Cardiac fibroblast (primary cell): ENCODE measurements at regions not wholly inside any gene's neighbourhood (a gene's known extent, or its start where the extent isn't known, plus 50 kb on each side); places are given as distances from the start of the nearest gene placed in this dataset.

Experiments
- DNase-seq, 2 donors: peaks; one replicate each; pipeline versions ENCODE4 v3.0.0 to v3.0.0-alpha.2; 2010; ENCODE audit warnings: low read depth in 2 of 2
- H3K4me3 ChIP-seq, 2 donors: replicated peaks in 1 of 2; 1 replicate in 1 of 2; 2 replicates in 1 of 2; pipeline ENCODE4 v1.5.1; 2011; ENCODE audit warnings: low read depth in 2 of 2, low read length in 2 of 2, mild to moderate bottlenecking in 2 of 2, moderate library complexity in 1 of 2
- TF ChIP-seq, protein P1 (sequence below): IDR thresholded peaks from one replicate; pipeline ENCODE4 v1.5.1; 2011; ENCODE audit warnings: low read depth, mild to moderate bottlenecking, low read length, inconsistent platforms

DNA sequence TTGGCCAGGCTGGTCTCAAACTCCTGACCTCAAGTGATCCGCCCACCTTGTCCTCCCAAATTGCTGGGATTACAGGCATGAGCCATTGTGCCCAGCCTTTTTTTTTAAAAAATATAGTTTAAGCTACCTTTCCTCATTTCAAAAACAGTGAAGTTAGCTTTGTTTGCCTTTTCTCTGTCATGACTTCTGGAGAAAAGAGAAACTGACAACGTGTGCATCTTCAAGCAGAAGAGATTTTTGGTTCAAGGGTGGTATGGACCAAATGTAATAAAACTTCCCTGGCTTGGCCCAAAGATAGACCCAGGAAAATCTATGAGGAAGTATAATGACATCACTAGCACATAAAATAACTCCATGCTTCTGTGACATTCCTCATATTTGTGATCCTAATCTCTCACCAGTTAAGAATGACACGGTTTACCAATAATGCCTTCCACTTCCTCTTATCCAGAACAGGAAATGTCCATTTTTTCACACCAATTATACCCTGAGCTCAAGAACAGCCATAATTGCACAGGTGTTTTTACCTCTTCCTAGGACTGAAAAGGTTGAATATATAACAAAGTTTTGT lies 781.2 kb upstream of the NR2F2 start:
- H3K4me3 ChIP-seq = no peak overlapping the region
- no peak for DNase-seq
- TF ChIP-seq, protein P1, sequence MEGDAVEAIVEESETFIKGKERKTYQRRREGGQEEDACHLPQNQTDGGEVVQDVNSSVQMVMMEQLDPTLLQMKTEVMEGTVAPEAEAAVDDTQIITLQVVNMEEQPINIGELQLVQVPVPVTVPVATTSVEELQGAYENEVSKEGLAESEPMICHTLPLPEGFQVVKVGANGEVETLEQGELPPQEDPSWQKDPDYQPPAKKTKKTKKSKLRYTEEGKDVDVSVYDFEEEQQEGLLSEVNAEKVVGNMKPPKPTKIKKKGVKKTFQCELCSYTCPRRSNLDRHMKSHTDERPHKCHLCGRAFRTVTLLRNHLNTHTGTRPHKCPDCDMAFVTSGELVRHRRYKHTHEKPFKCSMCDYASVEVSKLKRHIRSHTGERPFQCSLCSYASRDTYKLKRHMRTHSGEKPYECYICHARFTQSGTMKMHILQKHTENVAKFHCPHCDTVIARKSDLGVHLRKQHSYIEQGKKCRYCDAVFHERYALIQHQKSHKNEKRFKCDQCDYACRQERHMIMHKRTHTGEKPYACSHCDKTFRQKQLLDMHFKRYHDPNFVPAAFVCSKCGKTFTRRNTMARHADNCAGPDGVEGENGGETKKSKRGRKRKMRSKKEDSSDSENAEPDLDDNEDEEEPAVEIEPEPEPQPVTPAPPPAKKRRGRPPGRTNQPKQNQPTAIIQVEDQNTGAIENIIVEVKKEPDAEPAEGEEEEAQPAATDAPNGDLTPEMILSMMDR = no peak

DNA sequence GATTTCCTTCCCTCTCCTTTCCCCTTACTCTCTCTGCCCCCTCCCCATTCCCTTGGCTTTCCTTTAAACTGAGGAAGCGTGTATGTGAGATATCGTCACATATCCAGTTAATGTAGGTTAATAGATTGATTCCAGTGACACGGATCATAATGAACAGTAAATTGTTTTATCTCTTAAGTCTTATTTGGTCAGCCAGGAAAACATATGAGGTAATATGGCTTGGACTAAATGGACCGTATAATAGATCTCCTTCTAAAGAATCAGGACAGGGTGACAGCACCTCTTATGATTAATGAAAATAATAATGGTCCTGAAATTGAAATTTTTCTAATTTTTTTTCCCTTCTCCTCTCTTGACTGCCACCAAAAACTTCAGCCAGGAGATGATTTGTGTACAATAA lies 779.8 kb upstream of the NR2F2 start:
- no peak overlapping the region for H3K4me3 ChIP-seq
- TF ChIP-seq, protein P1 = no peak
- no peak for DNase-seq

DNA sequence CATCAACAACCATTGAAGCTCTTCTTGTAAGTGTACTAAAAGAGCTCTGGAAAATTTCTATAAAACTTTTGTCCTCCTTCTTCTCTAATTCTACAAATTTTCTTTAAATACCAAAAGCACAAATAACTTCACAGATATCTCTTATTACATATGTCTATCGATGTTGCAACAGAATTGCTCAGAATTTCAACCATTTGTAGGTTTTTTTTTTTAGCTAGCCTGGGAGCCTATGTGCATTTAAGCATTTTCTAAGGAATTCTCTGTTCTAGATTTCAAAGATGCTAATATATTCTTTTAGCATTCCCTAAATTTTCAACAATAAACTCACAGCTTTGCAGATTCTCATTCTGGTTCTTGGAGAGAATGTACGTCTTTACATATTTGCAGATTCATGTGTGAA lies 774.3 kb upstream of the NR2F2 start:
- DNase-seq = peak; percentile 51 to 56
- TF ChIP-seq, protein P1 = no peak
- no peak overlapping the region for H3K4me3 ChIP-seq

DNA sequence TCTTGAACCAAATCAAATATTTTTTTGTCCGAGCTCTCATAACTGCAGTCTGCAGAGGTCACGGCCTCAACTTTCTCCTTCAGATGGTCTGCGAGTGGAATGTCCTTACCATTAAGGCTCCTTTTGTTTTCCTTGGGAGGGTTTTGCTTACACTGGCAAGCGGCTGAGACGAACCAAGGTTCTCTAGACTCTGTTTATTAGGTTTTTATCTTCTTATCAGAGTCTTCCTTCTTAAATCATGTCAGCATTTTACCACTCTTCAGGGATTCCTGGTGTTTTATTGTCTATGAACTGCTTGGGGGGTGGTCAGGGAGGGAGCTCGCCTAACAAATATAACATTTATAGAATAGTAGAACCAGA lies 773.7 kb upstream of the NR2F2 start:
- TF ChIP-seq, protein P1 = no peak
- no peak overlapping the region for H3K4me3 ChIP-seq
- DNase-seq = peak; percentile 60 to 77

DNA sequence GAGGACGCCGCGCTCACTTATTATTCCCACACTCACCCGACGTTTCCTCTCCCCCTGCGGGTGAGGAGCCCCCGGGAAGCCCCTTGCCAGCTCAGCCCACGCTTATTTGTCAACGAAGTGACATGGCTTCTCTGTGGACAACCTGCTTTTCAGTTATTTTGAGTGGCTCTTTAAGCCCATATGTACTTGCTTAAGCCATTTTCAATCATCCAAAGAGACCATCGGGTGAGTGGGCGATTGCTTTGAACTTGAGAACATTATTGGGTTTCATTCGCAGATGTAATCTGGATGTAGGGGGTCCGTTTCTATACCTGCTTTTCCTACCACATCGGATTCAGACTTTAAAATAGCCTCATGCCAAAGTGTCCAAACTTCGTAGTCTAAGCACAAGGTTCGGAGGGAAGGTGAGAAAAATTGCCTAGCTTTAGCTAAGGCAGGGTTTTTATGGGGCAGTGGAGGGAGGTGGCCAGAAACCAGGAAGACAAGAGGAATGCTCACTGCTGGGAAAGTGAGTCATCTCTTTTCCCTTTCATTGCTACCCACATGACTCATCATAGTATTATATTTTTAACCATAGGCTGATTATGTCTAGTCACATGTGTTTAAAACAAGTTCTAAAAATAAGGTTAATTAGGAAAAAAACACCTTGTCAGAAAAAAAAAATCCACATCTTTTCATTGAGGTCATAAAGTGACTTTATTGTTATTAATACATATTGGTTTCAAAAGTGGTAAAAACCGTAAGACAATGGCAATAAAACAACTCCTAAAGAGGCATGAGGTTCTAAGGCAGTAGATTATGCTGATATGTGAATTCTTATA lies 773.1 kb upstream of the NR2F2 start:
- H3K4me3 ChIP-seq = no peak overlapping the region
- TF ChIP-seq, protein P1 = no peak
- DNase-seq = peak; percentile 93 to 97

DNA sequence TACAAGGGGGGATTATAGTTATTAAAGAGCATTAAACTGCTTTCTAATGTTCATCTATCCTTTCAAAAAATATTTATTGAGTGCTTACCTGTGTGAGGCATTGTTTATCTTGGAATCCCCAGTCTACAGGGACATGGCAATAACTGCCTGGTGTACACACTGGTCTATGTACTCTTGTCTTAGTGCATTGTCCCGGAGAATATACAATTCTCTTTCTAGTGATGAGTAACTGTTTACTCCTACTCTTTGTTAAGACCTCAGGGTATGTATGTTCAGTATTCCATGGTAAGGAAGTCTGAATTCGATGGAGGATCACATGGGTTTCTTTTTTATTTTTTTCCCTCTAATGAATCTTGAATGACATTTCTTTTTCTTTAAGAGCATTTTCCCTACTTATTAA lies 772.4 kb upstream of the NR2F2 start:
- TF ChIP-seq, protein P1 = no peak
- peak; percentile 22 to 71 for DNase-seq
- no peak overlapping the region for H3K4me3 ChIP-seq

DNA sequence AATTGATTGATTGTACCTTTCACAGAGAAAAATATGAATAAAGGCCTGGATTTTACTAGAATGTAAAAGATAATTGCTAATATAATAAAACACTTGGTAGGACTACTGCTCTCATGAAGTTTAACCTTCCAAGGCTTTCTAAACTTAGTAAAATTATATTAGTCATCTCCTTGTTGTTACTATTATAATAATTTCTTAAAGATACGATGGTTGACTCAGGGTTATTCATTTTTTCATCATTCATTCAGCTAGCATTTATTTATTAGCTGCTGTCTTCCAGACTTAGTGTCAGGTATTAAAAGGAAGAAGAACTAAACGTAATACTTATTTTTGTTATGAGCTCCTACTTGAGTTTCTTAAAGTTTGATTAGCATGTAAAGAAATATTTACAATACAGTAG lies 771.6 kb upstream of the NR2F2 start:
- TF ChIP-seq, protein P1 = no peak
- peak in 1 of 2 donors; percentile 53 for DNase-seq
- no peak overlapping the region for H3K4me3 ChIP-seq
